ENCODE measurements at regions not wholly inside any gene's neighbourhood (a gene's known extent, or its start where the extent isn't known, plus 50 kb on each side); places are given as distances from the start of the nearest gene placed in this dataset.

DNA sequence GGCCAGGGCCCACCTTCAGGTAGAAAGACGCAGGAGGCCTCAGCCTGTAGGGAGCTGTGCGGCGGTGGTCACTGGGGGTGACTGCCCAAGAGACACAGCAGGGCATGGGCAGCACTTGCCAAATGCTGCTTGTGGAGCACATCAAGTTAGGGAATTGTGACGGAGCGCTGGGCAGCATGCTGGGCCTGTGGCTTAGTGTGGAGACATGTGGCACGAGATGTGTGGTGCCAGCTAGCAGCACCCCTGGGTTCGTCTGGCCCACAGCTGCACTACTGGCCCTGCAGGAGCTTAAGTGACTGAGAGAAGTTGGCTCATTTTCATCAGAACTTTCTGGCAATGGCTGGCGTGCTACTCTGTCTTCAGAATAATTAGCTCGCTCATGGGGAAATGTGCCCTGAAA, 213.1 kb upstream of the SYNDIG1 start:
- DNase-seq: no peak

DNA sequence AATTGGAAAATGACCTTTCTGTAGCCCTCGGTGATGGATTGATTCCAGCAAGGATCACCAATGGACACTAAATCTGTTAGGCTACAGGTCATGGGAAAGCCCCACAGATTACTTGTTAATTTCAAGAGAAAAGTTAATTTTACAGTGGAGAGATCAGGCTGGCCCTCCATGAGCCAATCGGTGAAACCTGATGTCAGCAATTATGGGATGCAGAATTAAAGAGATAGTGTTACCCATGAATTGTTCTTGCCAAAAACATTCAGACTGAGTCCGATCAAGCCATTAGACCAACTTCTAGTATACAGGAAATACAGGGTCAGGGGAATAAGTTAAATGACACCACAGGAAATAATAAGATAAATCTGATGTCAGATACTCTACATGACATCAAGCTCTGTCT, 214.9 kb upstream of the SYNDIG1 start:
- no peak for DNase-seq

DNA sequence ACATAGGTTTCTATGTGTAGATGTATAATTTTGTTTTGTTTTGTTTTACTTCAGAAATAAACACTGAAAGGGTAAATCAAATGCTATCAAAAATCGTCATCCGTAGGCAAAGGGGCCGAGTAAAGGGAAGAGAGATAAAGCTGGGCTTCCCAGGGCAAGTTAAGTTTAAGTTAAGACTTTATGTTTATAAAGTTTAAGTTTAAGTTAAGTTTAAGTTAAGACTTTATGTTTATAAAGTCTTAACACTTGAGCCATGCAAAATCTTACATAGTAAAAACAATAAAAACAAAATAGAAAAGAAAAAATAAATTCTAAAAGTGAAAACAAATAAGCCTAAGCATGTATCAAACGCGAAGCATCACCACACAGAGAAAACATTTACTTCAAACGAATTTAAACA, 216.1 kb upstream of the SYNDIG1 start:
- DNase-seq: no peak

DNA sequence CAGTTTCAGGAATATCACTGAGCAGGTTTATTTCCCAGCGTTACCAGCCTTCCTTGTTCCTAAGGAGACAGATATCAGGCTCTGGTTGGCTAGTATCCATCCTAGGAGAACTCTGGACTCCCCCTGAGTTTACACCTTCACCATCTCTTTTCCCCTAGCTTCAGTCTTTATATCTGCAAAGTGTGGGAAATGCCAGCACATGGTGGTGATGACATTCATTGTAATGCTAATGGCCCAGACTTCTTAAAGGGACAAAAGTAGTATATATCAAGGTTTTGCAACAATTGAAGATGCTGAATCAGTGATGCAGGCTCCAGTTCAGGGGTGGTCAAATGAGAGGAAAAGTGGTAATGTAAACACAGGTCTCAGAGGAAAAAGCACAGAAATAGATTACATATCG, 224.3 kb upstream of the SYNDIG1 start:
- no peak for DNase-seq

DNA sequence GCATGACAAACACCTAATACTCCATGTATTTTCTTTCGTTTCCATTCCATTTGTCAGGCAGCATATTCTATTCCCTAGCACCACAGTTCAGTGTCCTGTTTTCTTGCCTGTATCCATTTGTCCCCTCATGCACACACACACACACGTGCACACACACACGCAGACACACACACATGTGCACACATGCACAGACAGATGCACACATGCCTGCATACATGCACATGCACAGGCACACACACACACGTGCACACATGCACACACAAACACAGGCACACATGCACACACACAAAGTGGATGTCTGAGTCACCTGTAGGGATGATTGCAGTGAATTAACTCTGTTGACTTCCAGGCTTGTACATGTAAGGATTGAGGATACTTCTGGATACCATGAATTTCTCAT, 226.7 kb upstream of the SYNDIG1 start:
- no peak for DNase-seq

DNA sequence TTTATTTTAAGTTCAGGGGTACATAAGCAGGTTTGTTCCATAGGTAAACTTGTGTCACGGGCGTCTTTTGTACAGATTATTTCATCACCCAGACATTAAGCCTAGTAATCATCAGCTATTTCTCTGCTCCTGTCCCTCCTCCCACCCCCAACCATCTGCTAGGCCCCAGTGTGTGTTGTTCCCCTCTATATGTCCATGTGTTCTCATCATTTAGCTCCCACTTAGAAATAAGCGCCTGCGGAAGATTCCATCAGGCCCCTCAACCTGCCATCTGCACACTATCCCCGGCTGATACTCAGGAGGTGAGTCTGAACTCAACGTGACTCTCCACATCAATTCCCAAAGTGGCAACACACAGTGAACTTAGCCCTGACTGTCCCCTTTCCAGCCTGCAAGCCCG, 228.0 kb upstream of the SYNDIG1 start:
- no peak for DNase-seq

DNA sequence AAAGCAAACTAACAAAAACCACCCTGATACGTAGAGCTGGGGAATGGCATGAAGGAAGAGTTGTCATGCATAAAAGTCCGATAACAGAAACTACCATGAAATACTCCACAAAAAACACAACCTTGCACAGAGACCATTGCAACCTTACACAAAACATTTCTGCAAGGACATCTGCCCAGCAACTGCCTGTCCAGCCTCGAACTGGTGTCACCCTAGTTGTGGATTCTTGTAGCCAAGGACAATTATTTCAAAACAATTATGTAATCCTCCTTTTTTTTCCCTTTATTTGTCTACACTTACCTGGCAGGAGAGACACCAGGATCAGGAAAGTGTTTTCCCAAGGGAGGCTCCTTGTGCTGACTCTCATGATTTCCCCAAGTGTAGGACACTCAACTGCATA, 232.5 kb upstream of the SYNDIG1 start:
- DNase-seq: no peak

DNA sequence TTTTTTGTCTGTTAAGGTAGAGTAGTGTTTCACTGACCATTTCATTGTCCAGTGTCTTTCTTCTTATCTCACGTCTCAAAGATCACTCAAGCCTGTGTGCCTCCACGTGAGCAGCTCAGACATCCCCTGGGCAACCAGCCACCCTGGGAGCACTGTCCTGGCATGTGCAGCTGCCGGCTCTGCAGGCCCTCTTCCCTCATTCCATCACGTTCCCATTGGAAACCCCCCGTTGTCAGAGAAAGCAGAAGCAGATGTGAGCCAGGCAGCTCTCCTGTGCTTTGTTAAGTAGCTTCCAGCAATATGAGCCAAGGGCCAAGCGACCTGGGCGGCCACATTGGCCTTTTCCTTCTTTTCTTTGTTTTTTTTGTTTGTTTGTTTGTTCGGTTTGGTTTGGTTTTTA, 233.2 kb upstream of the SYNDIG1 start:
- no peak for DNase-seq

DNA sequence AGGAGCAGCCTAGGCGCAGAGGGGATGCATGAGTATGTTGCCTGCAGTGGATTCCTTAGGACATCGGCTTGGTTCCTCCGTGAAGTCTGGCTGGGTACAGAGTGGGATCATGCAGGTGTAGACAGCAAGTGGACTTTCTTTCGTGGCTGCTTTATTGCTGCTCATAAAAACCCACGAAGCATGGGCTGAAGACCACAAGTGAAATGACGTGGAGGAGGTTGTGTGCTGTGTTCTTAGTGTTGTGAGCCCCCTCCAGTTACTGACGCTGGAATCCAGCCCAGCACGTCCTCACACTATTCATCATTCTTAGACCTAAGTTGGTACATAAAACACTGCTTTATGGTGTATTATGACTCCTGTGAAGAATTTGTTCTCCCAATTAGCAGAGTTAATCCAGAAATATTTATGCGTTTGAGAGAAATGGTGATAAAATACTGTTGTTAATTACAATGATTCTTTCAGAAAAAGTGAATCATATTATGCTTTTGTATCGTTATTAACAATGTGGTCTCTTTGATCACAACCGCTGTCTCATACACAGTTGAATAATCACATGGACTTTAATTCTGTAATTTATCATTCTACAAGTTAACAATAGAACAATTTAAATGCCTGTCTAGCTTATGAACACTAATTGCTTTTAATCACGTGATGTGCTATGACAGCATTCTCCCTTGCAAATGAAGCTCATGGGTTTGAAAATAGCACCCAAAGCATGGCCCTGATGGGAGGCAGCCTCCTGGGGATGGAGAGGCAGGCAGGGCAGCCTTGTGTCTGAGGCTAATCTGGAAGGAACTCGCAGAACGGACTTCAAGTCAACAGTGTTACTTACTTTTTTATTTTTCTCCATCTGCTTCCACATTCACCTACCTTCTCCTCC, 233.9 kb upstream of the SYNDIG1 start:
- DNase-seq: no peak

DNA sequence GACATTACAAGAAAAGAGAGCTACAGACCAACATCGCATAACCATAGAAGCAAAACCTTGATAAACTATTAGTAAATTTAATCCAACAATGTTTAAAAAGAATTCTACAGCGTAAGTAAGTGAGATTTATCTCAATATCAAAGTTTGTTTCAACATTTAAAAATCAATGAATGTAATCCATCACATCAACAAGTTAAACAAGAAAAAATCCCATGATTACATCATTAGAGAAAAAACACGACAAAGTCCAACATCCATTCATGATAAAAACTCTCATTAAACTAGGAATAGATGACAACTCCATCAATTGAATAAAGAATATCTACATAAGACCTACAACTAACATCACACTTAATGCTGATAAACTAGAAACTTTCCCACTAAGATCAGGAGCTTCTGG, 239.0 kb upstream of the GGTLC1 start:
- DNase-seq: no peak

DNA sequence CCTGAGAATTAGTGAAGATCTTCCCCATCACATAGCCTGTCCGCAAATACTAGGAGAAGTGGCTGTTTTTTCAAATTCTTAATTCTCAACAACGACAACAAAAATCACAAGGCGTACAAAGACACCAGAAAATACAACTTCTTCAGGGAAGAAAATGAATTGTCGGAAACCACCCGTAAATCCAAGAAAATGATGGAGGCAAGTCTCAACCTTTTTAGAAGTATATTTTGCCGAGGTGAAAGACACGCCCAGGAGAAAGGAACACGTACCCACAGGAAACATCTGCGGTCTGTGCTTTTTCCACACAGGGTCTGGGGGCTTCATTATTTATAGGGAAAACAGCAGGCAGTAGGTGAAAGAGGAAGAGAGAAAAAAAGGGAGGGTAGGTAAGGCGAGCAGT, 223.9 kb upstream of the GGTLC1 start:
- DNase-seq: no peak

DNA sequence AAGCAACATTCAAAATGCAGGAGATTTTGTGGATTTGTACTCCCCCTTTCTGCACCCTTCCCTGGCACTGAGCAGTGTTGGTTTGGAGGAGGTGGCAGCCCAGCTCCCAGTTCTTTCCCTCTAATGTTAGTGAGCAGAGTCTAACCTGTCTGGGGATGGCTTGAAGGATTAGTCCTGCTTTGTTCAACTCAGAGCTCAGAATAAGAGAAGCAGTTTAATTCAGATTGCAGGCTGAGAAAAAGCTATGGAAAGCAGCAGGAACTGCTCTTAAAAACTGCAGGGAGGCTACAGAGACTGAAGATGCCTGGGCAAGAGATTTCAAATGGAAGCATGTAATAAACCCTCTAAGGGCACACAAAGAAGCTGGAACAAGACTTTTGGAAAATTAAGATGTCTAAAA, 223.4 kb upstream of the GGTLC1 start:
- no peak for DNase-seq

DNA sequence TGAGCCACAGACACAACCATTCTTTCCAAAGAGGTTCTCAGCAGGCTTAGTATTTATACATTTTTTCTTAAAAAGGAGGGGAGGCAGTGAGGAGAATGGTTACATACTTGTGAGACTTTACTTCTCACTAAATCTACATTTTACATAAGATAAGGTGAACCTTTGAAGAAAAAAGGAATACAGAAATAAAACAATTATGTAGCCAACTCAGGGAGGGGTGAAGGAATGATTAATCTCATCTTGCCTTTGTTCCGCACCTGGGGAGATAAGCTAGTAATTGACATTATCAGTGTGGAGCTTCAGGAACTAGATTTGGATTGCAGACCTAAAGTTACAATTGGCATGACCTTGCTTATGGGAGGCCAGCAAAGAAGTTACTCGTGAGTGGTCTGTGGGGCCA, 221.8 kb upstream of the GGTLC1 start:
- no peak for DNase-seq

DNA sequence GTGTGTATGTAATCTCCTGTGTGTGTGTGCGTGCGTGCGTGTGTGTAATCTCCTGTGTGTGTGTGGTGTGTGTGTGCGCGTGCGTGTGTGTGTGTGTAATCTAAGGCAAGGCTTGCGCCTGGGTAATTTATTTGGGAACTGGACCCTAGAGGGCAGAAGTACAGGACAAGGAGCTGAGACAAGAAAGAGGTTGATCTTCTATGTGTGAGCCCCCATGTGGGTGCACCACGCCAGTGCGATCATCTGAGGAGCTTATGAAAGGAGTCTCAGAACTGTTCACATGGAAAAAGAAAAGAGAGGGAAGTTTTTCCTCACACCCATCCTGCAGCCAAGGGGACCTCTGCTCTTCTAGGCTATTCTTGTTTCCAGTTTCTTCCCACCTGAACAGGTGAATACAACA, 220.1 kb upstream of the GGTLC1 start:
- no peak for DNase-seq

DNA sequence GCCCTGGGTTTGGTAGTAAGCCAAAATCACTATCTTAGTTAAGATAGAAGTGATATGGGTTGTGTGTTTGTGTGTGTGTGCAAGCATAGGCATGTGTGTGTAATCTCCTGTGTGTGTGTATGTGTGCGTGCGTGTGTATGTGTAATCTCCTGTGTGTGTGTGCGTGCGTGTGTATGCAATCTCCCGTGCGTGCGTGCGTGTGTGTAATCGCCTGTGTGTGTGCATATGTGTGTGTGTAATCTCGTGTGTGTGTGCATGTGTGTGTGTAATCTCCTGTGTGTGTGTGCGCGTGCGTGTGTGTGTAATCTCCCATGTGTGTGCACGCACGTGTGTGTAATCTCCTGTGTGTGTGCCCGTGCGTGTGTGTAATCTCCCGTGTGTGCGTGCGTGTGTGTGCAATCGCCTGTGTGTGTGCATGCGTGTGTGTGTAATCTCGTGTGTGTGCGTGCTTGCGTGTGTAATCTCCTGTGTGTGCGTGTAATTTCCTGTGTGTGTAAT, 219.3 kb upstream of the GGTLC1 start:
- no peak for DNase-seq

DNA sequence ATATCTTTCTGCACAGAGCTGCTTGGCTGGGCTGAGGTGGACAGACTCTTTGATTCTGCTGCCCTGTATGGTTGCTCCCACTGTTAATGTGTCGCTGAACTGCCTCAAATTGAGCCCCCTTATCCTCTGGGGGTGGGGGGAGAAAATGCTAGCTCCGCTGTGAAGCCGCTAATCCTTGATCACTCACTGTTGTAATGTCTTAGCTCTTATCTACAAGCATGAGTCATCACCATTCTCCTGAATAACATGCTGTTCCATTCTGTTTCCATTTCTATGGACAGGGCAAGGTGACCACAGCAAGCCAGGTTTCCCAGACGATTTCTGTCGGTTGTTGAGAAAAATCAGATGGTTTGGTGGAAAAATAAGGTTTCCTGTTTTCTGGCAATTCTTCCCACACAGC, 218.4 kb upstream of the GGTLC1 start:
- DNase-seq: no peak

DNA sequence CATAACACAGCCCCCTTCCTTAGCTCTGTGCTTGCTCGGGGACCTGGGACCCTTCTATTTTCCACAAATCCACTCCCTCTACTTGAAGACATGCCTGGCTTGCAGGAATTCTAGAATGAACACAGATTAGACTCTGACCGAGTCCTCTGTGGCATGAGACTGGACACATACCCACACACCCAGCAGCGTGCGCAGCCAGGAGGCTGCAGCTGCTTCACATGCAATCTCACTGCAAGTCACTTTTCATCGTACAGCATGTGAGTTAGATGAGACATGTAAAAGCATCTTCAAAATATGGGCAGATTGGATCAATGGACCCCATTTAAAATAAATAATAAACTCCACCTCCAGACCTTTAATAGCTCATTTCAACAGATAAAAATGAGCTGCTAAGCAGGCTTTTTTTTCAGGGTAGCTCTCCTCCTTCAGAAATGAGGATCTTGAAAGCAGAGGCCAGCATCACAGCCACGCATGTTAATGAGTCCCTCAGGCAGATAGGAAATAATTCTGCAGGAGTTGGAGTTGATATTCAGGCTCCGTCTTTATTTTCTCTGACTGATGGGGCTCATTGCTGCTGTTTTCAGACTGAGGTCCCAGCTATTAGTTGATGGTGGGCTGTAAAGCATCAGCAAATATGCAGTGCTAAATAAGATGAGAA, 215.1 kb upstream of the GGTLC1 start:
- no peak for DNase-seq

DNA sequence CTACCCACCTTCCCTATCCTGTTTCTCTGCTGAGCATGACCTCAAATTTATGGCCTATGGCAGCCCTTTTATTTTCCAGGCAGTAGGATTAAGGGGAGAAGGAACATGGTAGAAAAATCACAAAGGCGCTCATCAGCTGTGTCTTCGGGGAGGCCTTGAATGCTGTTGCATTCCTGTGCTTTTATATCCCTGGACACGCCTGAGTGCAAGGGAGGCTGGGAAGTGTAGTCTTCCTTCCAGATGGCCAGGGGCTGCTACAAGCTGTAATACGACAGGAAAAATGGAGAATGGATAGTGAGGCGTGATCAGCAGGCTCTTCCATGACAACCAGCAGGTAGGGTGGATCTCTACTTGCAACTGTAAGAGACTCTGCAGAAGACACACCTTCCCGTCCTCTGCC, 210.9 kb upstream of the GGTLC1 start:
- DNase-seq: no peak

DNA sequence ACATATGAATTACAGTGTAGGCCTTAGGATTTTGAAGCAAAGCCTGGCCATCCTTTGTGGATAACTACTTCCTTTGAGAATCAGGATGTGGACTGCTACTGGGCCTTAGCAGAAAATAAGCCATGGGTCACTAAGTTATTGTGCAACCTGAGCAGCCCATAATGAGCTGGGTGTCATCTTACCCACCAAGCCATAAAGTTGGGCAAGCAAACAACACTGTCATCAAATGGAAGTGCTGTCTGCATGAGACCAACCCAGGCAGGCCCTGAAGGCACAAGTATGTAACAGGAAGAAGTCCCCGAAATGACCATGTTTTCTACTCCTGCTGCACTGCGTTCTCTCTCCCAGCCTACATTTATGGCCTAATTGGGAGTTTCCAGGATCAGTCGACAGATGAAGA, 205.6 kb upstream of the GGTLC1 start:
- no peak for DNase-seq

DNA sequence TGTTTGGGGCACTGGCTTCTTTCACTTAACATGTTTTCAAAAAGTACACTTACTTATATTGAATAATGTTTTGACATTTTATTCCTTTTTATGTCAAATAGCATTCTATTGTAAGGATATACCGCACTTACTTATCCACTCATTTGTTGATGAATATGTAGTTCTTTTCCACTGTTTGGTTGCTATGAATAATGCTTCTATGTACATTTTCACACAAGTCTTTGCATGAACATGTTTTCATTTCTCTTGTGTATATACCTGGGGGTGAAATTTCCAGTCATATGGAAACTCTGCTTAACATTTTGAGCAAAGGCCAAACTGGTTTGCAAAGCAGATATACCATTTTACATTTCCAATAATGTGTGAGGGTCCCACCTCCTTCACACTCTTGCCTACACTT, 202.3 kb upstream of the GGTLC1 start:
- DNase-seq: no peak

DNA sequence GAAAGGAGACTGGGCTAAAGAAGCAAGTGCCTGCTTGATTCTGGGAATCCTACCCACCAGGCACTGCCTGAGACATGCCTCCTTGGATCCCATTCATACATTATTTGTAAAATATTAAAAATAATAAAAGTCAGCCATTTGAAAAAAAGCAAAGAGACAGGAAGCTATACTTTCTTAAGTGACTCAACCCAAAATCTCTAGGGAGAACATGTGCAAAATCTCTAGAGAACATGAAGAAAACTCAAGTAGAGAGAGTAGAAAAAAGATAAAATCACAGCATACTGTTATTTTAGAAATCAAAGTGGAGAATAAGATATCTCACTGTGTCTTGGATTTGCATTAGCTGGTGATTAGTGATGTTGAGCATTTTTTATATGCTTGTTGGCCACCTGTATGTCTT, 197.2 kb upstream of the GGTLC1 start:
- DNase-seq: no peak

DNA sequence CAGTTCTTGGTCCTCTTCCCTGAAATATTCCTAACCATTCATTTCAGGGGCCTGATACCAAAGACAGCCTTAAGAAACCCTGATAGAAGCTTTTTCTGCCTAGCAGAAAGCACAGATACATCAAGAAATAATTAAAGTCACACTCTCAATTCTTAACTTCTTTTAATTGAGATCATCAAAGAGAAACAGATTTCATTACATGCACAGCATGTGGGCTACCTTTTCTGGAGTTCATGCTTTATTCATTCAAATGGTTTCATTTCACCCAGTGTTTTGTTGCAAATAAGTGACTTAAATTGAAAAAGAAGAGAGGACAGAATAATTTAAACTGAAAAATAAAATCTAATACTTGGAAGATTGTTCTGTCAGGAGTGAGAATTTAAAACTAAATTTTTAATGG, 192.6 kb upstream of the GGTLC1 start:
- DNase-seq: no peak

DNA sequence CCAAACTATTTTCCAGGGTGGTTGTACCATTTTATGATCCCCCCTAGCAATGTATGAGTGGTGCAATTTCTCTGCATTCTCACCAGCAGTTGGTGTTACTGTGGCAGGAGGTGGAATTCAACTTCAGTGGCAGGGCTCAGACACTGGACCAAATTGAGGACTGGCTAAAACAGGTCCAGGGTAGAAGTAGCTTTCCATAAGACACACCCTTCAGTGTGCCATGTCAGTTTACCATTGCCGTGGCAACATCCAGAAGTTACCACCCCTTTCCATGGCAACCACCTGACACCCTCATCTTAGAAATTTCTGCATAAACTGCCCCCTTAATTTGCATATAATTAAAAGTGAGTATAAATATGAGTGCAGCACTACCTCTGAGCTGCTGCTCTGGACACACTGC, 180.7 kb upstream of the GGTLC1 start:
- DNase-seq: no peak

DNA sequence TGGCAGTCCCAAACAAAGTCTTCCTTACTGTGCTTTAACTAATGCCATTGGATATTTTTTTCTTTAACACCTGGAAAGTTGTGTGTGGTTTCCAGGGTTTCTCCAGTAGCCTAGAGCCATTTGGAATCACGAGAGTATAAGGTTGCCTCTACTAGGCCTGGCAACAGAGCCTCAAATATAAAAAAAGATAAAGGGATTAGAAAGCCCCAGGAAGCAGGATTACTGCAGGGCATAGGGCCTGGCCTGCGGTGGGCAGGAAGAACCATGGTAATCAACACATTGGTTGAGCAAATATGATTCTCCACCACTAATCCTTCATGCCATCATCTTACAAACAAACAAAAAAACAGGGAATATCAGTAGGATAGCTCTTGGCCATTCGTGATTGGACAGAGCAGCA, 177.8 kb upstream of the GGTLC1 start:
- no peak for DNase-seq

DNA sequence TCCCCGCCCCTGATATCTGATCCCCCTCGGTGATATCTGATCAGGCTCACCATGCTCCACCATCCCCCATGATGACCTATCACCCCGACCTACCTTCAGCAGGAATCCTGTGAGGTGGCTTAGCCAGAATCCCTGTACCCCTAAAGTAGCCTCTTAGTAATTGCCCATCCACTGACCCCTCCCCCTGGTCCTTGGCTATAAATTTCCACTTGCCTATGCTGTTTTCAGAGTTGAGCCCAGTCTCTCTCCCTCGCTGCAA, 177.5 kb upstream of the GGTLC1 start:
- DNase-seq: no peak
